Retinal pigment epithelial cell (primary cell): ENCODE measurements at regions not wholly inside any gene's neighbourhood (a gene's known extent, or its start where the extent isn't known, plus 50 kb on each side); places are given as distances from the start of the nearest gene placed in this dataset.

Experiments
- DNase-seq: peaks from one replicate; pipeline ENCODE4 v3.0.0-alpha.2; 2010; ENCODE audit warnings: low read depth
- H3K4me3 ChIP-seq: 2 replicates; pipeline ENCODE4 v1.5.1; 2011; ENCODE audit warnings: mild to moderate bottlenecking, low read length, control low read depth, moderate library complexity
- TF ChIP-seq, protein P1 (sequence below): conservative IDR thresholded peaks from 2 replicates; pipeline ENCODE4 v1.5.1; 2011; ENCODE audit warnings: low read depth, low read length, control low read depth, inconsistent platforms

DNA sequence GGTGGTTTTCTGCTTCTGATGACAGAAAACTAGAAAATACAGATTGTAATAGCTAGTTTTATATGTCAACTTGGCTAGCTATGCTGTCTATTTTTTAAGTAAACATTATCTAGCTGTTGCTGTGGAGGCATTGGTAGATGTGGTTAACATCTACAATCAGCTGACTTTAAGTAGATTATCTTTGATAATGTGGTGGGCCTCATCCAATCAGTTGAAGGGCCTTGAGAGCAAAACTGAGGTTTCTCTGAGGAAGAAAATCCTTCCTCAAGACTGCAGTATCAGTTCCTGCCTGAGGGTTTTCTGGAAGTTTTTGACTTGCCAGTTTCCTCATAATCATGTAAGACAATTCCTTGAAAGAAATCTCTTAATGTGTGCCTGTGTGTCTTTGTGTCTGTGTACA lies 75.9 kb upstream of the SPHKAP start:
- TF ChIP-seq, protein P1, sequence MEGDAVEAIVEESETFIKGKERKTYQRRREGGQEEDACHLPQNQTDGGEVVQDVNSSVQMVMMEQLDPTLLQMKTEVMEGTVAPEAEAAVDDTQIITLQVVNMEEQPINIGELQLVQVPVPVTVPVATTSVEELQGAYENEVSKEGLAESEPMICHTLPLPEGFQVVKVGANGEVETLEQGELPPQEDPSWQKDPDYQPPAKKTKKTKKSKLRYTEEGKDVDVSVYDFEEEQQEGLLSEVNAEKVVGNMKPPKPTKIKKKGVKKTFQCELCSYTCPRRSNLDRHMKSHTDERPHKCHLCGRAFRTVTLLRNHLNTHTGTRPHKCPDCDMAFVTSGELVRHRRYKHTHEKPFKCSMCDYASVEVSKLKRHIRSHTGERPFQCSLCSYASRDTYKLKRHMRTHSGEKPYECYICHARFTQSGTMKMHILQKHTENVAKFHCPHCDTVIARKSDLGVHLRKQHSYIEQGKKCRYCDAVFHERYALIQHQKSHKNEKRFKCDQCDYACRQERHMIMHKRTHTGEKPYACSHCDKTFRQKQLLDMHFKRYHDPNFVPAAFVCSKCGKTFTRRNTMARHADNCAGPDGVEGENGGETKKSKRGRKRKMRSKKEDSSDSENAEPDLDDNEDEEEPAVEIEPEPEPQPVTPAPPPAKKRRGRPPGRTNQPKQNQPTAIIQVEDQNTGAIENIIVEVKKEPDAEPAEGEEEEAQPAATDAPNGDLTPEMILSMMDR, result no peak
- DNase-seq, result no peak
- H3K4me3 ChIP-seq, result no peak overlapping the region

- no peak overlapping the region for H3K4me3 ChIP-seq
- TF ChIP-seq, protein P1, result no peak
- no peak for DNase-seq
Observed at GRCh38 chr2:228253752-228254151, 72.3 kb upstream of the SPHKAP start.

DNA sequence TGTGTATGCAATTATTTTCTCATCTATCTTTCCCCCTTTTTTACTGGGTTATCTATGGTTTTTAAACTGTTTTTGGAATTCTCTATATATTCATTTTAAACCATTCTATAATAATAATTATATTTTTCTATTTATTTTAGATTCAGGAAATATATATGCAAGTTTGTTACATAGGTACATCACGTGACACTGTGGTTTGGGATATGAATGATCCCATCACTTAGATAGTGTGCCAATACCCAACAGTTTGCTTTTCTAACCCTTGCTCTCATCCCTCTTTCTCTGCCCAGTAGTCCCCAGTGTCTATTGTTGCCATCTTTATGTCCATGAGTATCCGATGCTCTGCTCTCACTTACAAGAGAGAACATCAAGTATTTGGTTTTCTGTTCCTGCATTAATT lies 65.8 kb upstream of the SPHKAP start:
- no peak overlapping the region for H3K4me3 ChIP-seq
- TF ChIP-seq, protein P1, result no peak
- no peak for DNase-seq

- TF ChIP-seq, protein P1, result no peak
- no peak for DNase-seq
- no peak overlapping the region for H3K4me3 ChIP-seq
Observed at GRCh38 chr2:228245601-228246000, 64.1 kb upstream of the SPHKAP start.

GRCh38 chr2:228242591-228242990 lies 61.1 kb upstream of the SPHKAP start:
- DNase-seq, result no peak
- TF ChIP-seq, protein P1, result no peak

GRCh38 chr2:228239907-228240561 lies 58.5 kb upstream of the SPHKAP start:
- DNase-seq, result no peak
- TF ChIP-seq, protein P1, result no peak
- H3K4me3 ChIP-seq, result no peak overlapping the region

More at GRCh38 chr2:228242591-228242990, 61.1 kb upstream of the SPHKAP start:
- H3K4me3 ChIP-seq, result no peak overlapping the region

- TF ChIP-seq, protein P1, result no peak
- no peak for DNase-seq
- H3K4me3 ChIP-seq, result no peak overlapping the region
Observed at GRCh38 chr2:228239207-228239906, 57.9 kb upstream of the SPHKAP start.
